Ishikawa (cell line): ENCODE measurements at regions not wholly inside any gene's neighbourhood (a gene's known extent, or its start where the extent isn't known, plus 50 kb on each side); places are given as distances from the start of the nearest gene placed in this dataset.

Experiments used
- CEBPB ChIP-seq: IDR thresholded peaks from 2 replicates; pipeline ENCODE4 v1.6.1; 2012
- CREB1 ChIP-seq: IDR thresholded peaks from 2 replicates; pipeline ENCODE4 v1.6.1; 2012; ENCODE audit warnings: low read depth
- EGR1 ChIP-seq: IDR thresholded peaks from 2 replicates; pipeline ENCODE4 v1.6.1; 2012
- EP300 ChIP-seq: IDR thresholded peaks from 2 replicates; pipeline ENCODE4 v1.6.1; 2012; ENCODE audit warnings: borderline replicate concordance
- FOXM1 ChIP-seq: IDR thresholded peaks from 2 replicates; pipeline ENCODE4 v1.6.1; 2012; ENCODE audit warnings: low read depth, borderline replicate concordance
- MAX ChIP-seq: IDR thresholded peaks from 2 replicates; pipeline ENCODE4 v1.6.1; 2012
- NFIC ChIP-seq: IDR thresholded peaks from 2 replicates; pipeline ENCODE4 v1.6.1; 2012
- RAD21 ChIP-seq: IDR thresholded peaks from 2 replicates; pipeline ENCODE4 v1.6.1; 2012; ENCODE audit warnings: low read depth
- REST ChIP-seq: IDR thresholded peaks from 2 replicates; pipeline ENCODE4 v1.6.1; 2012; ENCODE audit warnings: low read depth, mild to moderate bottlenecking
- TAF1 ChIP-seq: IDR thresholded peaks from 2 replicates; pipeline ENCODE4 v1.6.1; 2012; ENCODE audit warnings: low read depth, mild to moderate bottlenecking
- TCF12 ChIP-seq: IDR thresholded peaks from 2 replicates; pipeline ENCODE4 v1.6.1; 2012; ENCODE audit warnings: low read depth
- TEAD4 ChIP-seq: IDR thresholded peaks from 2 replicates; pipeline ENCODE4 v1.6.1; 2012
- USF1 ChIP-seq: IDR thresholded peaks from 2 replicates; pipeline ENCODE4 v1.6.1; 2012
- YY1 ChIP-seq: IDR thresholded peaks from 2 replicates; pipeline ENCODE4 v1.6.1; 2012; ENCODE audit warnings: low read depth
- ZBTB7A ChIP-seq: IDR thresholded peaks from 2 replicates; pipeline ENCODE4 v1.6.1; 2012; ENCODE audit warnings: low read depth

- TF ChIP-seq CEBPB = no peak
- no peak for TF ChIP-seq EP300
- no peak for TF ChIP-seq TCF12
- no peak for TF ChIP-seq NFIC
- no peak for TF ChIP-seq YY1
- no peak for TF ChIP-seq USF1
- TF ChIP-seq ZBTB7A = no peak
- TF ChIP-seq FOXM1 = no peak
- no peak for TF ChIP-seq TAF1
- TF ChIP-seq CREB1 = no peak
- TF ChIP-seq REST = no peak
- no peak for TF ChIP-seq MAX
- no peak for TF ChIP-seq TEAD4
- TF ChIP-seq EGR1 = no peak
- TF ChIP-seq RAD21 = no peak
Measured at GRCh38 chr10:31702005-31702404, 226.6 kb downstream of the ARHGAP12 start.

- no peak for TF ChIP-seq RAD21
- no peak for TF ChIP-seq USF1
- TF ChIP-seq MAX = no peak
- no peak for TF ChIP-seq ZBTB7A
- TF ChIP-seq CEBPB = no peak
- no peak for TF ChIP-seq EGR1
- no peak for TF ChIP-seq YY1
- no peak for TF ChIP-seq CREB1
Measured at GRCh38 chr10:31701546-31701945, 227.1 kb downstream of the ARHGAP12 start.

- no peak for TF ChIP-seq USF1
- no peak for TF ChIP-seq CEBPB
- TF ChIP-seq EGR1 = no peak
- TF ChIP-seq EP300 = no peak
- TF ChIP-seq CREB1 = no peak
- no peak for TF ChIP-seq TEAD4
- no peak for TF ChIP-seq YY1
- TF ChIP-seq NFIC = no peak
- no peak for TF ChIP-seq REST
- TF ChIP-seq TCF12 = no peak
- no peak for TF ChIP-seq FOXM1
- TF ChIP-seq ZBTB7A = no peak
- no peak for TF ChIP-seq TAF1
- no peak for TF ChIP-seq RAD21
Measured at GRCh38 chr10:31700181-31700611, 228.4 kb downstream of the ARHGAP12 start.

GRCh38 chr10:31698181-31698830 is 230.3 kb downstream of the ARHGAP12 start:
- peak; percentile 85 for TF ChIP-seq CEBPB
- TF ChIP-seq TCF12 = no peak
- TF ChIP-seq RAD21 = 0 out of 2 replicates have a peak, but pooled peaks have one; percentile 14

GRCh38 chr10:31697271-31698180 is 231.1 kb downstream of the ARHGAP12 start:
- peak; percentile 97 for TF ChIP-seq NFIC
- TF ChIP-seq EP300 = peak; percentile 96
- TF ChIP-seq MAX = peak; percentile 85
- TF ChIP-seq REST = no peak
- peak; percentile 36; the same call in 1 of the 2 replicates for TF ChIP-seq TAF1
- TF ChIP-seq EGR1 = no peak
- peak; percentile 83 for TF ChIP-seq TEAD4
- peak; percentile 83 for TF ChIP-seq ZBTB7A
- TF ChIP-seq CREB1 = peak; percentile 50
- TF ChIP-seq USF1 = peak; percentile 3; the same call in 1 of the 2 replicates
- peak; percentile 2; the same call in 1 of the 2 replicates for TF ChIP-seq CEBPB
- no peak; the same call in 1 of the 2 replicates for TF ChIP-seq RAD21
- TF ChIP-seq YY1 = peak; percentile 72
- TF ChIP-seq TCF12 = peak; percentile 99
- TF ChIP-seq FOXM1 = peak; percentile 95
